Thoracic aorta (tissue), 2 donors: ENCODE measurements at regions not wholly inside any gene's neighbourhood (a gene's known extent, or its start where the extent isn't known, plus 50 kb on each side); places are given as distances from the start of the nearest gene placed in this dataset.

ENCODE experiments used
- ATAC-seq: fragments of 150-250 bp; one replicate; pipeline ENCODE4 v1.8.0; 2017; ENCODE audit warnings: low read depth; ENCODE audit not compliant: insufficient number of reproducible peaks, low FRiP score
- DNase-seq: peaks from one replicate; pipeline ENCODE4 v3.0.0-alpha.2; 2020; ENCODE audit warnings: low spot score
- H3K27ac ChIP-seq, 2 donors: fragments of 200-600 bp; sonication (generic); 1 replicate in 1 of 2; 2 replicates in 1 of 2; pipeline ENCODE4 v1.5.1; 2016; ENCODE audit warnings: mild to moderate bottlenecking in 2 of 2, moderate library complexity in 2 of 2
- H3K27me3 ChIP-seq: fragments of 200-600 bp; sonication (generic); replicated peaks from 2 replicates; pipeline ENCODE4 v1.6.0; 2016; ENCODE audit warnings: mild to moderate bottlenecking; ENCODE audit not compliant: insufficient read depth
- H3K36me3 ChIP-seq: fragments of 200-600 bp; sonication (generic); one replicate; pipeline ENCODE4 v1.5.1; 2016
- H3K4me1 ChIP-seq, 2 donors: fragments of 200-600 bp; sonication (generic); 1 replicate in 1 of 2; 2 replicates in 1 of 2; pipeline versions ENCODE4 v1.5.1 to v1.6.0; 2016; ENCODE audit warnings: low read depth in 2 of 2, mild to moderate bottlenecking in 1 of 2; ENCODE audit not compliant: control insufficient read depth in 1 of 2
- H3K4me3 ChIP-seq: fragments of 200-600 bp; sonication (generic); 2 replicates; pipeline ENCODE4 v1.5.1; 2016; ENCODE audit warnings: mild to moderate bottlenecking
- H3K9me3 ChIP-seq: fragments of 200-600 bp; sonication (generic); 2 replicates; pipeline ENCODE4 v1.5.1; 2016
- TF ChIP-seq, protein P1 (sequence below): fragments of 200-600 bp; sonication (generic); IDR thresholded peaks from one replicate; pipeline ENCODE4 v1.5.1; 2019; ENCODE audit warnings: antibody characterized with exemption

DNA sequence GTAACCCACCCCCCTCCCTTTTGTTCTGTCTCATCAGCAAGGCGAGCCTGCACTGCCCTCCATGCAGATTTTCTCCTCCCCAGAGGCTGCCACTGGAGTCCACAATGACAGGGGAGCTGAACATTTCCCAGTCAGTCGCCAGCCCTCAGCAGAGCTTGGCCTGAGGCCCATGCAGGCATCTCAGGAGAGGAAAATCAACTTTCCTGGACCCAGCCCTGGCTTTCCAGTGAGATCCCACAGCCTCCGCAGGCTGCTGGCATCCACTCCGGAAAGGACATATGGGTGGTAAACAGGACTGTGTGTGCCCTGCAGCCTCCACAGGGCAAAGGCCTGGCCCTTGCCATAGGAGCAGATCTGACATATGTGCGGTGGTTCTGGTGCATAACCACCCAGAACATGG, 253.8 kb downstream of the TNS1 start:
- no peak for DNase-seq
- peak overlapping the region; percentile 58 to 87 for H3K27ac ChIP-seq
- H3K4me1 ChIP-seq, result peaks cover 41 to 77% of the 10 kb centered on the region in 2 donors

DNA sequence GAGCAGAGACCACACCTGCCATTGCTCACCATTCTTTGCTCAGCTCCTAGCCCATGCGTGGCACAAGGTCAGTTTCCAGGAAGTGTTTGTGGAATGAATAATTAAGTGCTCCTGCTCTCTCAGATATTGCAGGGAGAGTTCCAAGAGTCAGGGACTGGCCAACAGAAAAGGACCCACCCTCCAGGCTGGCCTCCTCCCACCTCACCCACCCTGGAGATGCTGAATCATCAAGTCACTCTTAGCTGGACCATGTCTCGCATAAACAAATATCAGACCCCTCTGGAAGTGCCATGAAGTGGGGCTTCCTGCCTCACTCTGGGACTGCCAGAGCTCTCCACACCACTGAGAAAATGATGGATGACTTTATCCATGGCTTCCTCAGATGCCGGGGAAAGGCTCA, 256.0 kb downstream of the TNS1 start:
- no peaks in the 10 kb centered on the region for H3K9me3 ChIP-seq
- no peaks in the 10 kb centered on the region for H3K27me3 ChIP-seq
- H3K4me3 ChIP-seq, result no peak overlapping the region
- H3K36me3 ChIP-seq, result no peaks in the 10 kb centered on the region
- DNase-seq, result no peak
- H3K4me1 ChIP-seq, result peaks cover 38 to 76% of the 10 kb centered on the region in 2 donors
- no peak for ATAC-seq
- TF ChIP-seq, protein P1, sequence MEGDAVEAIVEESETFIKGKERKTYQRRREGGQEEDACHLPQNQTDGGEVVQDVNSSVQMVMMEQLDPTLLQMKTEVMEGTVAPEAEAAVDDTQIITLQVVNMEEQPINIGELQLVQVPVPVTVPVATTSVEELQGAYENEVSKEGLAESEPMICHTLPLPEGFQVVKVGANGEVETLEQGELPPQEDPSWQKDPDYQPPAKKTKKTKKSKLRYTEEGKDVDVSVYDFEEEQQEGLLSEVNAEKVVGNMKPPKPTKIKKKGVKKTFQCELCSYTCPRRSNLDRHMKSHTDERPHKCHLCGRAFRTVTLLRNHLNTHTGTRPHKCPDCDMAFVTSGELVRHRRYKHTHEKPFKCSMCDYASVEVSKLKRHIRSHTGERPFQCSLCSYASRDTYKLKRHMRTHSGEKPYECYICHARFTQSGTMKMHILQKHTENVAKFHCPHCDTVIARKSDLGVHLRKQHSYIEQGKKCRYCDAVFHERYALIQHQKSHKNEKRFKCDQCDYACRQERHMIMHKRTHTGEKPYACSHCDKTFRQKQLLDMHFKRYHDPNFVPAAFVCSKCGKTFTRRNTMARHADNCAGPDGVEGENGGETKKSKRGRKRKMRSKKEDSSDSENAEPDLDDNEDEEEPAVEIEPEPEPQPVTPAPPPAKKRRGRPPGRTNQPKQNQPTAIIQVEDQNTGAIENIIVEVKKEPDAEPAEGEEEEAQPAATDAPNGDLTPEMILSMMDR, result no peak
- peak overlapping the region; percentile 51 to 87 for H3K27ac ChIP-seq

More for the DNA sequence above, 253.8 kb downstream of the TNS1 start:
- no peaks in the 10 kb centered on the region for H3K36me3 ChIP-seq
- H3K27me3 ChIP-seq, result no peaks in the 10 kb centered on the region
- TF ChIP-seq, protein P1, result no peak
- no peaks in the 10 kb centered on the region for H3K9me3 ChIP-seq
- no peak for ATAC-seq
- no peak overlapping the region for H3K4me3 ChIP-seq

DNA sequence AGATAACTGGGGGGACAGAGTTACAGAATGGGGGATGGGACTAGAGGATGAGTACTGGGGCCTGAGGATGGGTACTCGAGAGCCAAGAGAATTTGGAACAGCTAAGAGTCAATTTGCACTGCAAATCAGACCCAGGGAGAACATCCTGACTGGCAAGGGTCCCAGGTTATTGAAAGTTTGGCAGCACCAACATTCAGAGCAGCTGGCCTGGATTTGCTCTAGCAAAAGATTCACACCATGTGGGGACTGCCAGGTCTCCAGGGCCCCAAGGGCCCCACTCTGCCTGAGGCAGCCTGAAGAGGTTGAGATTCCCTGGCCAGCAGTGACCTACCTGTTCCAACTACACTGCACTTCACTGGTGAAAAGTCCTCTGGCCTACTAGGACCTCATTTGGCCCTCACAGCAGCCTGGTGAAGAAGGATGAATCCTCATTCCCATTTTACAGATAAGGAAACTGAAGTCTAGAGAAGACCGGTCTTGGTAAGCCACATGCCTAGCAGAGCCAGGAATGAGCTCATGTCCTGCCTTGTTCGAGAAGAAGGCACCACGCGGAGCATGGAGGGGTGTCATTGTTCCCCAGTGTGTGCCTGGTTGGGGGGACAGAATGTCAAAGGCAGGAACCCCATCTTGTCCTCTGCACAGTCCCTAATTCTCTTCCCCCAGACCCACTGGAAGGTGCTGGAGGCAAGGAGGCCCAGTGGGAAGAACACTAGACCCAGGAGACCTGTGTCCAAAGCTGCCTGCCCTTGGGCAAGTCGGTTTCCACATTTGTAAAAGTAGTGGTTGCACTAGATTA, 258.6 kb downstream of the TNS1 start:
- no peaks in the 10 kb centered on the region for H3K36me3 ChIP-seq
- DNase-seq (no peak), ATAC-seq (no peak)
- no peaks in the 10 kb centered on the region for H3K27me3 ChIP-seq
- H3K4me1 ChIP-seq, result peaks cover 51 to 75% of the 10 kb centered on the region in 2 donors
- H3K4me3 ChIP-seq, result no peak overlapping the region
- peak overlapping the region; percentile 16 to 81 for H3K27ac ChIP-seq
- no peaks in the 10 kb centered on the region for H3K9me3 ChIP-seq
- TF ChIP-seq, protein P1, result no peak

DNA sequence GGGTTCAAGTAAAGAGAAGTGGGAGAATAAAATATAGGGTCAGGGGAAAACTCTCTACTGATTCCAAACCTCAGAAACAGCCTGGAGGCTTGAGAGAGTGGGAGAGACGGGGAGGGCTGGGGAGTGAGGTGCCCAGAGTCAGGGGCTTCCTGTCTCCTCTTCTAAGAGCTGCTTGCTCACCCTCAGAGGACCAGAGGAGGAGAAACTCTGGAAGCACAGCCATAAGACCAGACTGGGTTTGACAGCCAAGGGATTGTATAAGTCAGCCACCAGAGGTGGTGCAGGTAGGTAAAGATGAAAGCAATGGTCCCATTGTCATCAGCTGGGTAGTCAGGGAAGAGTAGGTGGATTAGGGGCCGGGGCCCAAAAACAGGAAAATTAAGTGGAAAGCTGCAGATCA, 259.4 kb downstream of the TNS1 start:
- H3K4me1 ChIP-seq, result peaks cover 43 to 67% of the 10 kb centered on the region in 2 donors
- no peak for ATAC-seq
- H3K27me3 ChIP-seq, result no peaks in the 10 kb centered on the region
- peaks cover 6% of the 10 kb centered on the region for H3K36me3 ChIP-seq
- H3K4me3 ChIP-seq, result no peak overlapping the region
- TF ChIP-seq, protein P1, result no peak
- DNase-seq, result no peak
- H3K27ac ChIP-seq, result peak overlapping the region; percentile 16 to 81
- H3K9me3 ChIP-seq, result no peaks in the 10 kb centered on the region

DNA sequence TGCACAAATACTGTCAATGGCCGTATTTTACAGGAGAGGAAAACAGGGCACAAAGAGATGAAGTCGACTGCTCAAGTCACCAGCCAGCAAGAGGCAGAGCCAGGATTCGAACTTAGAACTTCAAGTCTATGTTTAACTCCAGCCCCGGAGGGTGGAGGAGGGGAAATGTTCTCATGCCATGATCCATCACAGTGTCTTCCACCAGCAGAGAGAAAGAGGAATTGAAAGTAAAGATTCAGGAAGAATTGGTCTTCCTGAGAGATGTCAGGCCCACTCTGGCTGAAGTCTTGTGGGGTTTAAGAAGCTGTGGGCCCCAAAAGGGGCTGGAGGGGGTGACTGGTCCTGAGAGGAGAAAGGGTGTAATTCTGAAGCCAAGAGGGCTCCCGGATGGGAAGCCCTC, 260.0 kb downstream of the TNS1 start:
- no peaks in the 10 kb centered on the region for H3K9me3 ChIP-seq
- DNase-seq, result no peak
- no peak overlapping the region for H3K4me3 ChIP-seq
- peaks cover 12% of the 10 kb centered on the region for H3K36me3 ChIP-seq
- no peak for ATAC-seq
- peaks cover 39 to 68% of the 10 kb centered on the region in 2 donors for H3K4me1 ChIP-seq
- TF ChIP-seq, protein P1, result no peak
- no peaks in the 10 kb centered on the region for H3K27me3 ChIP-seq
- peak overlapping the region; percentile 16 to 81 for H3K27ac ChIP-seq
